HG03095 (cell line): ENCODE measurements at regions not wholly inside any gene's neighbourhood (a gene's known extent, or its start where the extent isn't known, plus 50 kb on each side); places are given as distances from the start of the nearest gene placed in this dataset.
A peak's percentile ranks its signal among the peaks of the same experiment; 100 is the strongest.
"Not testable (repeated sequence)": the region's sequence is repeated elsewhere in the genome, so short reads cannot be mapped to it uniquely, and the experiment has no call there.

Source experiments
- ATAC-seq: cut with Tn5 transposase; IDR thresholded peaks from one replicate; pipeline ENCODE4 v1.9.1; 2021; ENCODE audit warnings: moderate library complexity; ENCODE audit not compliant: unreplicated experiment

DNA sequence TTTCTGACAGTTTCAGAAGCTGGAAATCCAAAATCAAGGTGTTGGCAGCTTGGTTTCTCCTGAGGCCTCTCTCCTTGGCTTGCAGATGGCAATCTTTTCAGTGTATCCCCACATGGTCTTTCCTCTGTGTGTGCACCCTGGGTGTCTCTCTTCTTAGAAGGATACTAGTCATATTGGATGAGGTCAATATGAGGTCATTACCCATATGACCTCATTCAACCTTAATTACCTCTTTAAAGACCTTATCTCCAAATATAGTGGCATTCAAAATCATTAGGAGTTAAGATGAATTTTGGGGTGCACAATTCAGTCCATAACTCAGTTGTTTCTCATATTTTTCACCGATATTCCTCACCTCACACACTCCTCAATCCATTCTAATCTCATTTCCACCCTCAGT is 92.4 kb upstream of the TGM3 start:
- no peak for ATAC-seq

DNA sequence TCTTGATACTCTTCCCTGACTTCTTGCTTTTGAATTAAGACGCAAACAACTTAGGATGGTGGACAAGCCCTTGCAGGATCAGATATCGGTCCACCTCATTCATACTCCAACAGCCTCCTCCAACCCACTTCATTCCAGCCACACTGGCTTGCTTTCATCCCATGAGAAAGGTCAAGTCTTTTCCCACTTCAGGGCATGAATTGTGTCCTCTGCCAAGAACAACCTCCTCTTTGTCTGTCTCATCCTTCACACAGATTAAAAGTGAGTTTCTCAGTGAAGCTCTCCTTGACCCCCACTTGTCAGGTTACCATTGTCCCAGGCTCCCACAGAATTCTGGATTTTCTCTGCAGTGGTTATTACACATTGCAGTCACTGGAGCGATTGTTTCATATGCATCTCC is 91.8 kb upstream of the TGM3 start:
- no peak for ATAC-seq

DNA sequence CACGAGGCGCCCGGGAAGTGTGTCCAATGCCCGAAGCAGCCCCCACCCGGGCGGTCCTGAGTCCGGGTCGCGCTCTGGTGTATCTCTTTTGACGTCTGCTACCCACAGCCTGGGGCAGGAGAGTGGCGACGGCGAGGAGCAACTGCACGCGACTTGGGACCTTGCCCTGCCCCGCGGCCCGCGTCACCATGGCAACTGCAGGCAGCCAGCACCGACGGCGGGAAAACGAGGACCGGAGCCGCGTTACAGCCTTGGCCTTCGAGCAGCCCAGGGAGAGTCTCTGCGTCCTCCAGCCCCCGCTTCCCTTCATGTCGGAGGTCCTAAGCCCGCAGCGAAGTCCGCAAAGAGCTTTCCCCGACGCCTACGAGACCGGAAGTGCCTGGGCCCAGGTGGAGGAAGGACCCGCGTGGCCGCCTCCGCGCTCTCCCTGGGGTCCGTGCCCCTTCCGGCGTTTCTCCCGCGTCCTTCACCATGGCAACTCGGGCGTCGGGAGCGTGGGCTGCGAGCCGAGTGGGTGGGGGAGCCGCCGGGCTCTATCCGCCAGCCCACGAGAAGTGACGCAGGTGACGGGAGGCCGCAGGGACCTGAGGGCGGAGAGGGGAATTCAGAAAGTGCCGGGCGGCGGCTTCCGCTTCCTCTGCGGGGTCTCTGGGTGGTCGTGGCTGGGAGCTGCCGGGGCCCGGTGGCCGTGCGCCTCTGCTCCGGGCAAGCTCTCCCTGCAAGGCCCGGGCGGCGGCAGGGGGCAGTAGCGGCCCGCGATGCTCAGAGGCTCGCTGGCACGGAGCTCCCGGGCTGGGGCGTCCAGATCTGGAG is 88.6 kb upstream of the TGM3 start:
- ATAC-seq: peak; percentile 72

DNA sequence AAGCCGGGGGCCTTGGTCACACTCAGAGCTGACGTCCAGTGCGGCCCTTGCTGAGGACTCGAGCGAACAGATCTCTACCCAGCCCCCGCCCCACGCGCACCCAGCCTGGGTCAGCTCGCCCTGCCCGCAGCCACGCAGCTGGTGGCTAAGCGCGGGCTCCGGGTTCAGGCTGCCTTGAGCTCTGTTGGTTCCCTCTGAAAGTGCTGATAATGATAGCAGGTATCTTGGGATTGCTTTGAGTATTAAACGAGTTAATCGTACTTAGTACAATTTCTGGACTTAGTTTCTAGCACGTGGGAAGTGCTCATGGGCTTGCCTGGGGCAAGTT is 88.1 kb upstream of the TGM3 start:
- no peak for ATAC-seq

DNA sequence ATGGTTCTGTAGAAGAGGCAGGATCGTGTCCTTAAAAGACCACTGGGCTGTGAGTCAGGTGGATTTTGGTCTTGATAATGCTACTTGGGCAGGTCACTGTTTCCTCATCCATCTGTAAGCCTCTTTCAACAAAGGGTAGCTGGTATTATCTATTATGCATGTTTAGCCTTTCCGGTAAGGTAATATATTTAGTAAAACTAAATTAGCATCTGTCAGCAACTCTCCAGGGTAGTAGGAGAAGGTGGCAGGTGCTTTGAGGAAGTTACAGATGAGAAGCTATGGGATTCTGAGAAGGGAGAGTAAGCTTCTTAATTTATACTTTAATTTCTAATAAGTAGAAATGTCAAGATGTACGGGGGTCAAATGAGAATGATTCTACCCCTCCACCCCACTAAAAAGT is 86.9 kb upstream of the TGM3 start:
- ATAC-seq: no peak

DNA sequence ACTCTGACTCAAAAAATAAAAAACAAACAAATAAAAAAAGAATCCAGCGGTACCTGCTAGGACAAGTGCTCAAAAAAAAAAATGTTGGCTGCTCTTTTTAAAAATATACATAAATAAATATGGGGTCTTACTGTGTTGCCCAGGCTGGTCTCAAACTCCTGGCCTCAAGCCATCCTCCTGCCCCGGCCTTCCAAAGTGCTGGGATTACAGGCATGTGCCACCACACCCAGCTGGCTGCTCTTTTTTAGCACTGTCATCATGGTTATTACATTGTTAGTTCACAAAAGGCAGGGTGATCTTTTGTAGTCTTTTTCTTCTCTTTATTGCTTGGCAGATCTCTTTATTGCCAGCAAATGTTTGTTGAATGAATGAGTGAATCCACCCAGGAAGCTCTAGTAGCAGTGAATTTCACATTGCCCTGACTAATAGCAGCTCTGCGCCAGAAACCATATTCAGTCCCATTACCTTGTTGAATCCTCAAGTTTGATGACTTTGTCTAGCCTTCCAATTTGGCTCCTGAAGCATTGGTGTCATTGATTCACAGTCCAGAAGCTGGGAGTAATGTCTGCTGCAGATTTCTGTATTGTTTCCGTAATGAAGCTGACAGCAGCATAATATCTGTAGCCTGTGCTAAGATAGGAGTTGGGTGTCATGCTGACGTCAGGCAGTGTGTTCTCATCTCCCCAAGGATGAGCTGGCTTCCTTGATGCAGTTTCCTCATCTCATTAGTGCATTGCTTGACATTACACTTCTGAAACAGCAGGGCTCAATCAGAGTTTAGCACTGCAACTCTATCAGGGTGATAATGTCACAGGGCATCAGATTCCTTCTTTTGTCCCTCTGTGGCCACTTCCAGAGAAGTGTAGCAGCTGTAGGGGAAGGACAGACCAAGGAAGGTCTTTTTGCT is 84.9 kb upstream of the TGM3 start:
- ATAC-seq: no peak

DNA sequence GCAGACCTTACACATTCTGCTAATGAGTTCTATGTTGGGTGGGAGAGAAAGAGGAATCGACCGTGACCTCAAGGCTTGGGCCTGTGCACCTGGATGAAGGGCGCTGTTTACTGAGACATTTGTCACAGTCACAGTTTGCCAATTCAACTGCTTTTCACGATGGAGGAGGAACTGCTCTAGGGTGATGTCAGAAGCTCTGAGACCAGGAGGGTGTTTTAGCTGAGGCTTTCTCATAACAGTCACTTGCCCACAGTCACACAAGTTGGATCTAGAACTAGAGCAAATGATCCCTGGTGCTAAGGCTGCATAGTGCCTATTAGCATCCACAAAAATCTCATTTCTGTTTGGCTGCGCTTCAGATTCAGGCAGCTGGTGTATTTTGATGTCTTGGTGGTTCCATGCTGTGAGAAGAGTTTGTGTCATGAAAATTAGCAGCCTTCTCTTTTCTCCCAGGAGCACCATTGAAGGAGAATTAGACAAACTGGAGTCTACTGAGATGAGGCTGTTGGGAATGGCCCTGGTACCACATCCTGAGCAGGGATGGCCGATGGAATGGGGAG is 83.3 kb upstream of the TGM3 start:
- no peak for ATAC-seq

DNA sequence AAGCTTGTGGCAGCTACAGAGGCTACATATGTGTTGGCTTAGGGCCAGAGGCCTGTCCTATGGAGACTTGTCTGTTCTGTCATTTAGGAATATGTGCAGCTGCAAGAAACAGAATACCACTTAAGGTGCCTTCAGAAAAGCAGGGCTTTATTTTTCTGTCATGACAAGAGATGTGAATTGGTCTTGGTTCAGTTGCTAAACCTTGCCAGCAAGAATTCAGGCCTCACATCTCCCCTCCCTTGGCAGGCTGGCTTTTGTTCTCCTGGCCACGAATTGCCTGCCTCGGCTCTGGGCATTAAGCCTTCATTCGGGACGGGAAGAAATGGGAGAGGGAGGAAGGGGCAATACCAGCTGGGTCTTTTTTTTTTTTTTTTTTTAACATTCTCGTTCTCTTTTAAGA is 82.4 kb upstream of the TGM3 start:
- no peak for ATAC-seq

DNA sequence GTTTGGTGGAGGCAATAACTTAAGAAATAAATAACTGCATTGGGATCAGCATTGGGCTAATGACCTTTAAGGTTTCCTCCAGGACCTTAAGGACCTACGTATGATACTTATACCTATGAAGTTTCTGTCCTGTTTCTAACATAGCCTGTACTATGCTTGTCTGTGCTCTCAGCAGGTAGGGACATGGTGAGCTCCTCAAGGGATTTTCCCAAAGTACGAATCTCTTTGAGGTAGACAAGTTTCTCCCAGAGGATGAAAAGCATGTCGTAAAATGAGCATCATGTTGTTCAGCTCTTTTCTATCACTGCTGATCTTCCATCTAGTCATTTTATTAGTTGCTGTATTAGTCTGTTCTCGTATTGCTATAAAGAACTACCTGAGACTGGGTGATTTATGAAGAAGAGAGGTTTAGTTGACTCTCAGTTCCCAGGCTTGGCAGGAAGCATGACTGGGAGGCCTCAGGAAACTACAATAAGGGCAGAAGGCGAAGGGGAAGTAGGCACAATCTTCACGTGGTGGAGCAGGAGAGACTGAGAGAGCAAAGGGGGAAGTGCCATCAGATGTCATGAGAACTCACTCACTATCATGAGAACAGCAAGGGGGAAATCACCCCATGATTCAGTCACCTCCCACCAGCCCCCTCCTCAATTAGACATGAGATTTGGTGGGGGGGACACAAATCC is 77.8 kb upstream of the TGM3 start:
- no peak for ATAC-seq

DNA sequence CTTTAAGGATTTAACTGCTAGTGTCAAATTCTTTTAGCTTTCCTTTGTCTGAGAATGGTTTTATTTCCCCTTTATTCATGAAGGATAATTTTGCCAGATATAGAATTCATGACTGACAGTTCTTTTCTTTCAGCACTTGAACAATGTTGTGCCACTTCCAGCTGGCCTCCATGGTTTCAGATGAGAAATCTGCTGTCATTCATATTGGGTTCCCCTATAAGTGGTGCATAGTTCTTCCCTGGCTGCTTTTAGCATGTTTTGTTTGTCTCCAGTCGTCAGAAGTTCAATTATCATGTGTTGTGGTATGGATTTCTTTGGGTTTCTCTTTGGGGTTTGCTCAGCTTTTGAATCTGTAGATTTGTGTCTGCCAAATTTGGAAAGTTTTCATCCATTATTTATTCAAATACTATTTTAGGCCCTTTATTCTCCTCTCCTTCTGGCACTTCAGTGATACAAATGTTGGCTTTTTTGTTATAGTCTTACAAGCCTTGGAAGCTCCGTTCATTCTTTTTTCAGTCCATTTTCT is 76.3 kb upstream of the TGM3 start:
- no peak for ATAC-seq

DNA sequence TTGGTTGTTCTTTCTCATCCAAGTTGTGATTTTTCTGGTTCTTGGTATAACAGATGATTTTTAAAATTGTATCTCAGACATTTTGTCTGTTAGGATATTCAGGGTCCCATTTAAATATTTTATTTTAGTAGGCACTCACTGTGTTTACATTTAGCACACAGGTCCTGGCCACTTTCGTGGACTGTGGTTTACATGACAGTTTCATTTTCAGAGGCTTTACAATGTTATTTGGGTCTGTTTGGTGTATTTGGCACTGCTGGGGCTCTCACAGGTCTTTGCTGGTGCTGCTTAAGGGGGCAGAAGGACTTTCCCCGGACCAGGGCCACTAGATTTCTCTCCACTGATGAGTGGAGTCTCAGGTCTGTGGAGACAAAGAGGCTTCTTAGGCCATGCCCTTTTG is 75.5 kb upstream of the TGM3 start:
- ATAC-seq: no peak

DNA sequence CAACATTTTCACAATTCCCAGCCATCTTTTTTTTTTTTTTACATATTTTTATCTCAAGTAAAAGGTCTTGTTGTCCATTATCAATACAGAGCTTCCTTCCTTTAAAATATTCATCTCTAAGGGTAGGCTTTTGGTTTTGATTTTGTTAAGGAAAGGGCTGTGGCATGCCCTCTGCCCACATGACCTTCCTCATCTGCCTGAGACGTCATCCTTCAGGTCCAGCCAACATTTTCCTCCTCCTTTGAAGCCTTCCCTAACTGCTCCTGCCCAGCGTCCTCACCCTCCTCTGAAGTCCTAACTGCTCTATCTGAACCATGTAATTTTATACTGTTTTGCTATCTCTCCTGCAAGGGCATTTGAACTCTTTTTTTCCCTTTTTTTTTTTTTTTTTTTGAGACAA is 73.9 kb upstream of the TGM3 start:
- ATAC-seq: no peak

DNA sequence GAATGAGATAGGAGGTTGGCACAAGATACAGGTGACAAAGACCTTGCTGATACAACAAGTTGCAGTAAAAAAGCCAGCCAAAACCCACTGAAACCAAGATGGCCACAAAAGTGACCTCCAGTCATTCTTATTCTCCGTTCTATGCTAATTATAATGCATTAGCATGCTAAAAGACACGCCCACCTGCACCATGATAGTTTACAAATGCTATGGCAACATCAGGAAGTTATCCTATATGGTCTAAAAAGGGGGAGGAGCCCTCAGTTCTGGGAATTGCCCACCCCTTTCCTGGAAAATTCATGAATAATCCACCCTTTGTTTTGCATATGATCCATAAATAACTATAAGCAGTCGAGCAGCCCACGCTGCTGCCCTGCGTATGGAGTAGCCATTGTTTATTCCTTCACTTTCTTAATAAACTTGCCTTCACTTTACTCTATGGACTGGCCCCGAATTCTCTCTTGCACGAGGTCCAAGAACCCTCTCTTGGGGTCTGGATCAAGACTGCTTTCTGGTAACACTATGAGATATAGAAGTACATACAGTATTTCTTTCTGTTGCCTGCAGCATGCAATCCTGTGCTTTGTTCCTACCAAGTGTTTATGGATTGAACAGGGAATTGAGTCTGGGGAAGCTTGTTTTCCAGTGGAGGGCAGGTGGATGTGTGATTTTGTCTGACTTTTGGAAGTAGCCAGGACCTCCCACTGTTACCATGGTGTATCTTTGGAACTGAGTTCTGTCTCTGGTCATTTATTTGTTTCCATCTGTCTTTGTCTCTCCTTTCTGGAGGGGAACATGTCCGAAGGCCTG is 72.0 kb upstream of the TGM3 start:
- ATAC-seq: no peak

DNA sequence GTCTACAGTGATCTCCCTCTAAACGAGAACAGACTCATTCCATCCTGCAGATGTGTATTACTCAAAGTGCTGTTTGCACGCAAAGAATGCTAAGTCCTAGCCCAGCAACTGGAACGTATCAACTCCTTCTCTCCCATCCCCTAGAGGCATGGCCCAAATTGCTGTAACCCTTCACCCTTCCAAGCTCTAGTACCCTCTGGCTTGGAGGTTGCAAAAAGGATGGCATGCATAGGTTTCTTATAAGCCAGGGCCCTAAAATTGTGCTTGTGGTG is 71.5 kb upstream of the TGM3 start:
- no peak for ATAC-seq

DNA sequence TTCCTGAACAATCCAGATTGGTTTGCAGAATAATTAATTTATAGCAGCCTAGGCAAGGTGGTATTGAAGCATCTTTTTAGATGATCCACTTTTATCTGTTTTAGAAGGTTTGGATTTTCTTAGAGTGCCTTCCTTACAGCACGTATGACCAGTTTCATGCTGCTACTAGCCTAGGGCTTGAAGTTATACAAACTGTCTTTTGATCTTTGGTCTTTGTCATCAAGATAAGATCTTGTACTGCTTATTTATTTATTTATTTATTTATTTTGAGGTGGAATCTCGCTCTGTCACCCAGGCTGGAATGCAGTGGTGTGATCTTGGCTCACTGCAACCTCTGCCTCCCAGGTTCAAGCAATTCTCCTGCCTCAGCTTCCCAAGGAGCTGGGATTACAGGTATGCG is 68.5 kb upstream of the TGM3 start:
- not testable (repeated sequence) for ATAC-seq

DNA sequence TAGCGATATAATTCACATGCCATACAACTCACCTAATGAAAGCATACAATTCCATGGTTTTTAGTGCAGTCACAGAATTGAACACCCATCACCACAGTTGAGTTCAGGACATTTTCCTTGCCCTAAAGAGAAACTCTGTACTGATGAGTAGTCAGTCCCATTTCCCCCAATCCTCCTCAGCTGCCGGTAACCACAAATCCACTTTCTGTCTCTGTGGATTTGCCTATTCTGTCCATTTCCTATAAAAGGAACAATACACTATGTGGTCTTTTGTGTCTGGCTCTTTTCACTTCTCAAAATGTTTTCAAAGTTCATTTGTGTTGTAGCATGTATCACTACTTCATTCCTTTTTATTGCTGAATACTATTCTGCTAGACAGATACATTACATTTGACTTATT is 67.9 kb upstream of the TGM3 start:
- no peak for ATAC-seq

DNA sequence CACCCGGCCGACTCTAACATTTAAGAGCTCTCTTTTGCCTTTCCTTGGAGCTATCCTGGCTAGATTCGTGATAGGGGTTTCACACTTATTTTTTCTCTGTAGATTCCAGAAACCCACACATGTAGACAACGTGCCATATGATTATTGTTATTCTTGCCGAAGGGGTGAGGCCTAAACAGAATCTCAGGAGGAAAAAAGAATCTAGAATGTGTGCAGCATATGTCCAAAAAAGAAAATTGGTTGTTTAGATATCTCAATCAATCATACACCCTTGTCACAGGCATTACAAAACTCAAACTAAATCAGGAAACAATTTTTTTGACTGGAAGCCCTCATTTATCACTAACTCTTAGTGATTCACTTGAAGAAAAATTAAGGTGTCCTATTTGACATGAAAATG is 66.9 kb upstream of the TGM3 start:
- no peak for ATAC-seq

DNA sequence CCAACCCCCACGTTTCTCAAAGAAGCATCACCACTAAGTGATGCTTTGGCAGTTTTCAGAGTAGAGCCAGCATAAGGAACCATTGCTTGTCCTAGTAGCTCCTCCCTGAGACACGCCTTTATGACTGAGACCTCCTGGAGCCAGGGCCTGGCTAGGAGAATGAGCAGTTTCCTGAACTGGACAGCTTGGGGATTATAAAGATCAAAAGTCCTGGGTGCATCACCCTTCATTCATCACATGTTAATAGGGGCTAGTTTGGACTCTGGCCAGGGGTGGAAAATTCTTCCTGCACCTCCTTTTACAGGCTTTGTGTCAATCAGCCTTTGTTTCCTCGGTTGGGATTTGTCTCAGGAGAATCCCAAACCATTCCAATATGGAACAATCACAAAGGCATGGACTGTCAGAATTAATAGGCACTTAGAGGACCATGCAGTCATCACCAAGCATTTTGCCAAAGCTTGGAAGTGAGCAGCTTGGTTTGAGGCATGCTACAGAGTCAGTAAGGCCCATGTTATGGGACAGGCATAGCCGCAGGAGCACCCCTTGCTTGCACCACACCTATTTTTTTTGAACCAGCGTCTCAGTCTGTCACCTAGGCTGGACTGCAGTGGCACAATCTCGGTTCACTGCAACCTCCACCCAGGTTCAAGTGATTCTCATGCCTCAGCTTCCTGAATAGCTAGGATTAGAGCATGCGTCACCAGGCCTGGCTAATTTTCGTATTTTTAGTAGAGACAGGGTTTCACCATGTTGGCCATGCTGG is 64.9 kb upstream of the TGM3 start:
- ATAC-seq: no peak

DNA sequence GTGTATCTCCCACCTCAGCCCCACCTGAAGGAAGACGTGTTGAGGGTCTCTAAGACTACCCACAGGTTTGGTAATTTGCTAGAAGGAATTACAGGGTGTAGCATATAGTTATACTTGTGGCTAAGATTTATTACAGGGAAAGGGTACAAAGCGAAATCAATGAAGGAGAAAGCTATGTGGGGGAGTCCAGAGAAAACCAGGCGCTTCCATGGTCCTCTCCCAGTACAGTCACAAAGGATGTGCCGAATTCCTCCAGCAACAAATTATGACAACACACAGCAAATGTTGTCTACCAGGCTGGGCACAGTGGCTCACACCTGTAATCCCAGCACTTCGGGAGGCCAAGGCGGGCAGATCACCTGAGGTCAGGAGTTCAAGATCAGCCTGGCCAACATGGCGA is 64.1 kb upstream of the TGM3 start:
- ATAC-seq: no peak

DNA sequence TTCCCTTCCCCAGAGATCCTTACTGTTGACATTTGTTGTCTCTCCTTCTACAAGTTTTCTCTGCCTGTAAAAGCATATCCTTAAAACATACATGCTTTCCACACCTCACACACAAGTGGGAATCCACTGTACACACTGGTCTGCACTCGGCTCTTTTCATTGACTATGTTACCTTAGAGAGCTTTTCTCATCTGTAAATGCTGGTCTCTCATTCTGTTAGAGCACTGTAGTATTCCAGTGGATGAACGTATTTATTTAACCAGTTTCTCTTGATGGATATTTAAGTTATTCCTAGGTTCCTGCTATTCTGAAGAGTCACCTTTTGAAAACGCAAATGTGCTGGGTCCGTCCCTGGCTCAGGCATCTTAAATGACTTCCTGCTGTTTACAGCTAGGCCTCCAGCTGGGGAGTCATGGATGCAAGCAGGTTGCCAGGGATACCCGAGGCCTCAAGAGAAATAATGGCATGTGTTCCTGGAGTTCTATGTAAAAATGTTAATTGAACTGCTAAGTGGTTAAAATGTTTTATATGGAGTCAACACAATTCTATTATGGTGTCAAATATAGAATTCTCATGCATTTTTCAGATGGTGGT is 61.1 kb upstream of the TGM3 start:
- ATAC-seq: no peak
